ENCODE measurements at regions not wholly inside any gene's neighbourhood (a gene's known extent, or its start where the extent isn't known, plus 50 kb on each side); places are given as distances from the start of the nearest gene placed in this dataset.

- H4K20me1 ChIP-seq (ENCODE audit: insufficient read depth, low read length), result no peaks in the 10 kb centered on the region
- no peaks in the 10 kb centered on the region for H3K9me3 ChIP-seq (ENCODE audit: low read length)
- ChIA-PET POLR2A (no interaction called here), CTCF (ENCODE audit: unreplicated experiment) (no interaction called here)
- no peaks in the 10 kb centered on the region for H3K9me2 ChIP-seq (ENCODE audit: insufficient read depth, low read length)
- H3K79me2 ChIP-seq (ENCODE audit: insufficient read depth, low read depth, low read length), result no peaks in the 10 kb centered on the region
- DNase-seq (ENCODE audit: low spot score), result no peak
- H3K4me3 ChIP-seq (ENCODE audit: low read depth, low read length, poor library complexity, severe bottlenecking), result no peak overlapping the region
- H3K36me3 ChIP-seq (ENCODE audit: insufficient read depth, low read length), result no peaks in the 10 kb centered on the region
- no peaks in the 10 kb centered on the region for H3K4me1 ChIP-seq (ENCODE audit: insufficient read depth, low read length, poor library complexity, severe bottlenecking)
- H3K27ac ChIP-seq (ENCODE audit: low read depth, low read length, poor library complexity, severe bottlenecking), result no peak overlapping the region
- no TSS peak for BruUV-seq (replicated peaks)
- H3K4me2 ChIP-seq (ENCODE audit: low read length), result no peak overlapping the region
- intact Hi-C loops (cut with micrococcal nuclease; ENCODE audit: unreplicated experiment), result no loop called here
- no peak overlapping the region for H2AFZ ChIP-seq (ENCODE audit: low read length)
- TF ChIP-seq CTCF (conservative IDR thresholded peaks at IDR 0.05; ENCODE audit: low read length), result no peak
- TF ChIP-seq EZH2phosphoT487 (IDR thresholded peaks at IDR 0.05; ENCODE audit: borderline replicate concordance, low read depth, low read length), result no peak
These were observed 199.7 kb upstream of the SLC27A6 start for GRCh38 chr5:128765448-128766061.

GRCh38 chr5:128766406-128766805 lies 198.9 kb upstream of the SLC27A6 start:
- intact Hi-C loops (cut with micrococcal nuclease; ENCODE audit: unreplicated experiment), result no loop called here

More at GRCh38 chr5:128766406-128766805, 198.9 kb upstream of the SLC27A6 start:
- Histone ChIP-seq H3K9me3 (ENCODE audit: low read length) (no peaks in the 10 kb centered on the region), H3K4me2 (ENCODE audit: low read length) (no peak overlapping the region), H3K4me3 (ENCODE audit: low read depth, low read length, poor library complexity, severe bottlenecking) (no peak overlapping the region), H4K20me1 (ENCODE audit: insufficient read depth, low read length) (no peaks in the 10 kb centered on the region), H3K9me2 (ENCODE audit: insufficient read depth, low read length) (no peaks in the 10 kb centered on the region), H3K27ac (ENCODE audit: low read depth, low read length, poor library complexity, severe bottlenecking) (no peak overlapping the region), H3K79me2 (ENCODE audit: insufficient read depth, low read depth, low read length) (no peaks in the 10 kb centered on the region), H2AFZ (ENCODE audit: low read length) (no peak overlapping the region), H3K36me3 (ENCODE audit: insufficient read depth, low read length) (no peaks in the 10 kb centered on the region), H3K4me1 (ENCODE audit: insufficient read depth, low read length, poor library complexity, severe bottlenecking) (no peaks in the 10 kb centered on the region)
- no peak for DNase-seq (ENCODE audit: low spot score)
- TF ChIP-seq CTCF (conservative IDR thresholded peaks at IDR 0.05; ENCODE audit: low read length) (no peak), EZH2phosphoT487 (IDR thresholded peaks at IDR 0.05; ENCODE audit: borderline replicate concordance, low read depth, low read length) (no peak)
- ChIA-PET POLR2A (no interaction called here), CTCF (ENCODE audit: unreplicated experiment) (no interaction called here)
- no TSS peak for BruUV-seq (replicated peaks)
